Mesendoderm (in vitro differentiated cells): ENCODE measurements at regions not wholly inside any gene's neighbourhood (a gene's known extent, or its start where the extent isn't known, plus 50 kb on each side); places are given as distances from the start of the nearest gene placed in this dataset.

Experiments
- DNase-seq: peaks from one replicate; pipeline ENCODE4 v3.0.0; 2013
- H2AK5ac ChIP-seq: 2 replicates; pipeline ENCODE4 v1.6.1; 2013; ENCODE audit warnings: low read length, inconsistent platforms
- H2BK120ac ChIP-seq: 2 replicates; pipeline ENCODE4 v1.6.1; 2013; ENCODE audit warnings: low read depth, mild to moderate bottlenecking, low read length, moderate library complexity, mixed read lengths
- H2BK15ac ChIP-seq: replicated peaks from 2 replicates; pipeline ENCODE4 v1.6.1; 2013; ENCODE audit warnings: low read depth, mild to moderate bottlenecking, moderate library complexity
- H2BK5ac ChIP-seq: 2 replicates; pipeline ENCODE4 v1.6.1; 2013; ENCODE audit warnings: low read length, inconsistent platforms
- H3K18ac ChIP-seq: 2 replicates; pipeline ENCODE4 v1.6.1; 2013; ENCODE audit warnings: mild to moderate bottlenecking, low read length, mixed read lengths
- H3K23ac ChIP-seq: one replicate; pipeline ENCODE4 v1.6.1; 2013; ENCODE audit warnings: low read length
- H3K27ac ChIP-seq: 2 replicates; pipeline ENCODE4 v1.5.1; 2013; ENCODE audit warnings: low read depth, mild to moderate bottlenecking, inconsistent platforms, low read length, moderate library complexity
- H3K27me3 ChIP-seq: 2 replicates; pipeline ENCODE4 v1.6.1; 2013; ENCODE audit warnings: low read length, control low read depth, mild to moderate bottlenecking, inconsistent platforms; ENCODE audit not compliant: insufficient read depth, poor library complexity
- H3K36me3 ChIP-seq: 2 replicates; pipeline ENCODE4 v1.6.1; 2013; ENCODE audit warnings: low read length, inconsistent platforms; ENCODE audit not compliant: control insufficient read depth, insufficient read depth
- H3K4ac ChIP-seq: one replicate; pipeline ENCODE4 v1.6.1; 2013; ENCODE audit warnings: low read depth, mild to moderate bottlenecking, low read length, moderate library complexity
- H3K4me1 ChIP-seq: 2 replicates; pipeline ENCODE4 v1.6.1; 2013; ENCODE audit warnings: low read depth, low read length, inconsistent platforms; ENCODE audit not compliant: control insufficient read depth
- H3K4me2 ChIP-seq: 2 replicates; pipeline ENCODE4 v1.6.1; 2013; ENCODE audit warnings: low read length
- H3K4me3 ChIP-seq: 2 replicates; pipeline ENCODE4 v1.5.1; 2013; ENCODE audit warnings: mild to moderate bottlenecking, low read length
- H3K56ac ChIP-seq: one replicate; pipeline ENCODE4 v1.6.1; 2013; ENCODE audit warnings: low read length
- H3K79me1 ChIP-seq: 2 replicates; pipeline ENCODE4 v1.6.1; 2013; ENCODE audit warnings: low read length, inconsistent platforms
- H3K79me2 ChIP-seq: 2 replicates; pipeline ENCODE4 v1.6.1; 2013; ENCODE audit warnings: mild to moderate bottlenecking, low read length; ENCODE audit not compliant: control insufficient read depth, insufficient read depth
- H3K9ac ChIP-seq: 2 replicates; pipeline ENCODE4 v1.6.1; 2013; ENCODE audit warnings: low read length, inconsistent platforms
- H4K5ac ChIP-seq: one replicate; pipeline ENCODE4 v1.6.1; 2013; ENCODE audit warnings: low read length
- H4K8ac ChIP-seq: one replicate; pipeline ENCODE4 v1.6.1; 2013; ENCODE audit warnings: low read depth, mild to moderate bottlenecking, control low read depth, low read length, moderate library complexity
- WGBS: extraction: QIAGEN DNeasy Blood & Tissue Kit; methylation state at CpG from one replicate; pipeline ENCODE4 v1.1.7; 2013; ENCODE audit warnings: low lambda C conversion rate, missing lambda C conversion rate; ENCODE audit not compliant: insufficient coverage; ENCODE audit errors: extremely low coverage; 5-methylcytosine and 5-hydroxymethylcytosine counted together

DNA sequence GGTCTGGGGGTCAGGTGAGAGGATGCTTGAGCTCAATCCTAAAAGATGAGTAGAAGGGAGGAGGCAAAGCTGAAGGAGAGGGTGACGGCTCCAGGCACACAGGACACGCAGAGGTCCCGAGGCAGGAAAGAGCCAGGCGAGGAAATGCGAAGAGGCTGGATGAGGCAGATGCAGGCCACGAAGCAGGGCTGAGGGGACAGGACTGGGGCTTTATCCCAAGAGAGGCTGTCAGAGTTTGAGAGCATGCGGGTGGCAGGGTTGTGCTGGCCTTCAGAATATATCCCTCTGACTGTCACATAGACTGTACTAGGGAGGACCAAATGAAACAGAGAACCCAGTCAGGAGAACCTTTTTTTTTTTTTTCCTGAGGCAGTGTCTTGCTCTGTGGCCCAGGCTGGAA is 100.2 kb downstream of the RMI2 start:
- Histone ChIP-seq H3K36me3 (no peaks in the 10 kb centered on the region), H3K27me3 (no peaks in the 10 kb centered on the region), H3K9ac (no peak overlapping the region)

DNA sequence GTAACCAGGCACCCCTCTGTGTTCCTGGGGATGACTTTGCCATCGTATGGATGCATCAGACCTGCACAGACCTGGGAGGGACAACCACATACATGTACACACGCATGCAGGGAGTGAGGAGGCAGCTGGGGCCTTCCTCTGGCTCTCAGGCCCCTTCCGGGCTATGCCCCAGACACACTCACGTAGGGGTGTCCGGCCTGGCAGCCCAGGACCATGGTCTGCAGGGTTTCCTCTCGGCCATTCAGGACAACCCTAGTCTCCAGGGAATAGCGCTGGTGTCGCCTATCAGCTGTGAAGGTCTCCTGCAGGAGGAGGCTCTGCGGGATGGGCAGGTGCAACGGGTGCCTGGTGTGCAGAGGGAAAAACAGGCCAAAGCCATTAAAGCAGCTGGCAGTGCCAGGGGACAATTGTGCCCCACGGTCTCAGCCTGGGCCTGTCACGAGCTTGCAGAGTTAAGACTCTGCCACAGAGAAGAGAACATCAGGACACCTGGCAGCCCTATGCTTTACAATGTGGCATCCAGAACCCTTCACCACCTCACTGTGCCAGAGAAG is 101.4 kb downstream of the RMI2 start:
- Histone ChIP-seq H3K27ac (no peak overlapping the region), H3K18ac (no peak overlapping the region), H3K79me2 (no peaks in the 10 kb centered on the region), H3K56ac (no peak overlapping the region), H3K27me3 (no peaks in the 10 kb centered on the region), H3K4me1 (no peaks in the 10 kb centered on the region), H3K4me2 (no peak overlapping the region), H3K23ac (no peak overlapping the region), H3K9ac (no peak overlapping the region), H2BK120ac (no peak overlapping the region), H2BK15ac (no peak overlapping the region), H3K79me1 (no peaks in the 10 kb centered on the region), H3K4me3 (no peak overlapping the region), H2BK5ac (no peak overlapping the region), H2AK5ac (no peak overlapping the region), H4K8ac (no peak overlapping the region), H4K5ac (no peak overlapping the region), H3K4ac (no peak overlapping the region), H3K36me3 (no peaks in the 10 kb centered on the region)
- WGBS, result no CpG with 5 or more reads among the region's 12 CpGs
- DNase-seq, result no peak

More for the DNA sequence above, 100.2 kb downstream of the RMI2 start:
- Histone ChIP-seq H3K23ac (no peak overlapping the region), H2BK120ac (no peak overlapping the region), H2AK5ac (no peak overlapping the region), H3K4me2 (no peak overlapping the region), H3K4ac (no peak overlapping the region), H3K27ac (no peak overlapping the region), H3K4me3 (no peak overlapping the region), H4K5ac (no peak overlapping the region), H3K79me2 (no peaks in the 10 kb centered on the region), H3K79me1 (no peaks in the 10 kb centered on the region), H3K4me1 (no peaks in the 10 kb centered on the region), H2BK5ac (no peak overlapping the region), H2BK15ac (no peak overlapping the region), H4K8ac (no peak overlapping the region), H3K56ac (no peak overlapping the region), H3K18ac (no peak overlapping the region)
- no peak for DNase-seq
- WGBS, result no CpG with 5 or more reads among the region's 7 CpGs

DNA sequence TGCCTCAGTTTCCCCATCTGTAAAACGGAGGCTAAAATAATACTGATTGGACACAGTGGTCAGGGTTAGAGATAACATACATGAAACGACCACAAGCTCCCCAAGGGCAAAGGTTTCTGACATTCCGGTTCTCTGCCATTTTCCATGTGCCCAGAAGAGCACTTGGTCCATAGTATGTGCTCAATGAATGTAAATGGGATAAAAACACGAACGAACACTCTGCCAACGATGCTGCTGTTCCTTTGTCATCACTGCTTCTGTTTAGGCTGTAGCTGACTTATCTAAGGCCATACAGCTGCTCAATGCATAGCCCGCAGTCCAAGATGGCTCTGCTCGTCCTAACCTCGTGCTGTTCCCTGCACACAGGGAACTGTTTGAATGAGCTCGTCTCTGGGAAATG is 102.0 kb downstream of the RMI2 start:
- H3K27ac ChIP-seq, result no peak overlapping the region
- no peak overlapping the region for H4K8ac ChIP-seq
- H2AK5ac ChIP-seq, result no peak overlapping the region
- H2BK5ac ChIP-seq, result no peak overlapping the region
- no peak for DNase-seq
- H3K18ac ChIP-seq, result no peak overlapping the region
- no peak overlapping the region for H3K4me2 ChIP-seq
- no peak overlapping the region for H3K9ac ChIP-seq
- no peak overlapping the region for H3K4me3 ChIP-seq
- H3K56ac ChIP-seq, result no peak overlapping the region
- H3K79me1 ChIP-seq, result no peaks in the 10 kb centered on the region
- WGBS, result no CpG with 5 or more reads among the region's 10 CpGs
- no peaks in the 10 kb centered on the region for H3K27me3 ChIP-seq
- H3K79me2 ChIP-seq, result no peaks in the 10 kb centered on the region
- H4K5ac ChIP-seq, result no peak overlapping the region
- H2BK120ac ChIP-seq, result no peak overlapping the region
- no peak overlapping the region for H2BK15ac ChIP-seq
- H3K4me1 ChIP-seq, result no peaks in the 10 kb centered on the region
- H3K36me3 ChIP-seq, result no peaks in the 10 kb centered on the region
- no peak overlapping the region for H3K4ac ChIP-seq
- no peak overlapping the region for H3K23ac ChIP-seq

DNA sequence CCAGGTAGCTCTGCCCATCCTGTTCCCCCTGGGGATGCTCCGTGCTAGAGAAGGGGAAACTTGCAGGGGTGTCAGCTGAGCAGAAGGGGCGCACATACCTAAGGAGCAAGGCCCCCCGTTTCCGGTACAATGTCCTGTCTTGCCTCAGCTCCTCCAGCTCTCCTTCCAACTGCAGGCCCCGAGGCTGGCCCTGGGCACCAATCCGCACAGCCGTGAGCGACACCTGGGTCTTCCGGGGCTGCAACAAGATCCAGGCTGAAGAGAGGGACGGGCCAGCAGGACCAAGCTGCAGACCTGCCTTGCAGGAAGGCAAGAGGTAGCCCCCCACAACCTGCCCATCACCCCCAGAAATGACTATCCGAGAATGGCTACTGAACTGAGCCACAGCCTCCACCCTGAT is 102.6 kb downstream of the RMI2 start:
- Histone ChIP-seq H3K9ac (no peak overlapping the region), H3K4me3 (no peak overlapping the region), H3K36me3 (no peaks in the 10 kb centered on the region), H3K23ac (no peak overlapping the region), H3K79me1 (no peaks in the 10 kb centered on the region), H3K4ac (no peak overlapping the region), H3K4me1 (no peaks in the 10 kb centered on the region), H3K4me2 (no peak overlapping the region), H4K5ac (no peak overlapping the region), H2BK120ac (no peak overlapping the region), H2BK15ac (no peak overlapping the region), H3K27ac (no peak overlapping the region), H3K56ac (no peak overlapping the region), H3K27me3 (no peaks in the 10 kb centered on the region), H2BK5ac (no peak overlapping the region), H3K79me2 (no peaks in the 10 kb centered on the region), H3K18ac (no peak overlapping the region), H4K8ac (no peak overlapping the region), H2AK5ac (no peak overlapping the region)
- no peak for DNase-seq
- WGBS, result no CpG with 5 or more reads among the region's 11 CpGs

DNA sequence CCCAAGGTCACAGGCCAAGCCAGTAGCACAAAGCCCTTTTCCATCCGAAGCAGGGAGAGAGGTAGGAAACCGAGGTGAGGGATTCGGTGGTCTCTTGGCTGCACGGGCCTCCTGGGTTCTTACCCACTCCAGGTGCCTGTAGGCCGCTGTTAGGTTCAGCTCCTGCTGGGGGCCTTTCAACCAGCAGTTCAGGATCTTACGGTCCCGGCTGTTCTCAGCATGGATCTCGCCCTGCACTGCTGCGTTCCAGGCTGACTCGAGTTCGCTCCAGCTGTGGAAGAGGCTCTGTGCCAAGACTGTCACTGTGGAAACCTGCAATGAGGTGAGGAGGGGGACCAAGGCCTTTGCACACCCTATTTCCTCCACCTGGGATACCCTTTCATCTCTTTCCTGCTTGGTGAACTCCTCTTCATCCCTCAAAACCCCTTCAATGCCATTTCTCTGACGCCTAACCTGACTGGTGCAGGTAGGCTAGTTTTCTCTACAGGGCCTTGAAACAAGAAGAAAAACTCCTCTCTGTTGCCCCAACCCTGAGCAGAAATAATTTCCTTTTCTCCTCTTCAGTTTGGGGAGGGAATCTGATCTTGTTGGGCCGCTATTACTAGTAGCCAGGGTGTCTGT is 103.6 kb downstream of the RMI2 start:
- Histone ChIP-seq H4K8ac (no peak overlapping the region), H2BK15ac (no peak overlapping the region), H4K5ac (no peak overlapping the region), H3K27me3 (no peaks in the 10 kb centered on the region), H3K4me3 (no peak overlapping the region), H3K9ac (no peak overlapping the region), H3K79me2 (no peaks in the 10 kb centered on the region), H3K23ac (no peak overlapping the region), H2BK5ac (no peak overlapping the region), H3K4ac (no peak overlapping the region), H3K36me3 (no peaks in the 10 kb centered on the region), H3K27ac (no peak overlapping the region), H2AK5ac (no peak overlapping the region), H3K4me1 (no peaks in the 10 kb centered on the region), H3K56ac (no peak overlapping the region), H3K4me2 (no peak overlapping the region), H3K79me1 (no peaks in the 10 kb centered on the region), H3K18ac (no peak overlapping the region), H2BK120ac (no peak overlapping the region)
- WGBS, result no CpG with 5 or more reads among the region's 13 CpGs
- no peak for DNase-seq

DNA sequence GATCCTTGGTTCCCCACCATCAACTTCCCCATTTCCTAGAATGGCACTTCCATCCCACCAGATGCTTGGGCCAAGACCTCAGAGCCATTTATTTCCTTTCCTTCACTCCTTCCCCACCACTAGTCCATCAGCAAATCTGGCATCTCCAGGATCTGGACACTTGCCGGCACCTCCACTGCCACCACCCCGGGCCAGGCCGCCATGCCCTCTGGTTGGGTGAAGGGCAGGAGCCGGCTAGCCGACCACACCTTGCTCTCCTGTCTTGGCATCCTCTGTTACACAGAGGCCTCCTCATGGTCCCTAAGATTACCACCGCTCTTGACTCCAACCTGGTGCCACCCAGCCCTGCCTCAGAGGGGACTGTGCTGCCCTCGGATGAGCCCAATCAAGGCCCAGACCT is 104.5 kb downstream of the RMI2 start:
- H3K79me1 ChIP-seq, result no peaks in the 10 kb centered on the region
- no CpG with 5 or more reads among the region's 7 CpGs for WGBS
- no peak overlapping the region for H3K23ac ChIP-seq
- H3K27ac ChIP-seq, result no peak overlapping the region
- no peak overlapping the region for H3K4me3 ChIP-seq
- no peak overlapping the region for H3K9ac ChIP-seq
- H3K56ac ChIP-seq, result no peak overlapping the region
- no peak overlapping the region for H4K8ac ChIP-seq
- H3K79me2 ChIP-seq, result no peaks in the 10 kb centered on the region
- H3K4me2 ChIP-seq, result no peak overlapping the region
- no peak overlapping the region for H4K5ac ChIP-seq
- H2BK120ac ChIP-seq, result no peak overlapping the region
- H2BK5ac ChIP-seq, result no peak overlapping the region
- H2BK15ac ChIP-seq, result no peak overlapping the region
- no peaks in the 10 kb centered on the region for H3K4me1 ChIP-seq
- H3K18ac ChIP-seq, result no peak overlapping the region
- DNase-seq, result no peak
- H3K36me3 ChIP-seq, result no peaks in the 10 kb centered on the region
- H3K4ac ChIP-seq, result no peak overlapping the region
- H3K27me3 ChIP-seq, result no peaks in the 10 kb centered on the region
- no peak overlapping the region for H2AK5ac ChIP-seq
